GM19438 (cell line): ENCODE measurements at regions not wholly inside any gene's neighbourhood (a gene's known extent, or its start where the extent isn't known, plus 50 kb on each side); places are given as distances from the start of the nearest gene placed in this dataset.

Source experiments
- ATAC-seq: cut with Tn5 transposase; IDR thresholded peaks from one replicate; pipeline ENCODE4 v1.9.1; 2021; ENCODE audit warnings: low read depth; ENCODE audit not compliant: unreplicated experiment

DNA sequence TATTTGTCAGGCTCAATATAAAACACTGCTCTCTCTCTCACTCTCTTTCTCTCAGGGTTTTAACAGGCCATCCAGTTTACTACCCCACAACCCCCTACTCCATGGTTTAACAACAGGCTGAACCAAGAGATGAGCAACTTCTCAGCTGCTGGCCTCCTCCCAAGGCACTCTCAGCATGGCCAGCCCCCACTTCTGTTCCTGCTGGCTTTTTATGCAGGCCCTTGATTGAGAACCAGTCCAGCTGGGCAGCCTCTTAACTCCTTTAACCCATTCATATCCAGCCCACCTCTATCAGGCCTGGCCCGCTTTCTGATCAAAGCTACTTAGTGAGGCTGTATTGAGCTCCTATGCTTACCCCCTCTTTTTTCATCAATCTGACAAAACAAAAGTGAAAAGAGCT lies 346.8 kb upstream of the POU3F2 start:
- ATAC-seq: no peak

DNA sequence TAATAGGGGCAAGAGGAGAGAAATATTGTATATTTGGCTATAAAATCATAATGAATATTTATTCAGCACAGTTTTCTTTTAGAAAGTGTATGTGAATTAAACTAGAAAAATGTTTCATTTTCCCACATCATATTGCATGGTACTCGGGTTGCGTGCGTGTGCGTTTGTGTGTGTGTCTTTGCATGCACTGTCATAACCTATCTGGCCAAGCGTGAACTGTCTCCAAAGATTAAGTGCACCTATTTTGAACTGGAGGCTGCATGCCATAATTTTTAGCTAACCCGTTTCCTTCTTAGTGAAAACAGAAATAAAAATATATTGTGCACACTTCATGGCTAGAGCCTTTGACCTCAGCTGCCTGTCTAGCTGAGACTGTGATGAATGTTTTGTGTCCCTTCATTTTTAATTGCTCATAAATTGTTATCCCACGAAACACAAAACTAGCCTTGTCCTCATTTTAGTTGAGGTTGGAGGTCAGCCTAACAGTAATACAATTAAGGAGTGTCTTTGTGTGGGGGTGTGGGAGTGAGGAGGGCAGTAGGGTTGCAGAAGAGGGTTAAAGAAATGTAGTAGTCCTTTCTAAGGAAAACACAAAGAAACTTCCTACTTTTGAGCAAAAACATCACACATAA lies 336.1 kb upstream of the POU3F2 start:
- no peak for ATAC-seq

DNA sequence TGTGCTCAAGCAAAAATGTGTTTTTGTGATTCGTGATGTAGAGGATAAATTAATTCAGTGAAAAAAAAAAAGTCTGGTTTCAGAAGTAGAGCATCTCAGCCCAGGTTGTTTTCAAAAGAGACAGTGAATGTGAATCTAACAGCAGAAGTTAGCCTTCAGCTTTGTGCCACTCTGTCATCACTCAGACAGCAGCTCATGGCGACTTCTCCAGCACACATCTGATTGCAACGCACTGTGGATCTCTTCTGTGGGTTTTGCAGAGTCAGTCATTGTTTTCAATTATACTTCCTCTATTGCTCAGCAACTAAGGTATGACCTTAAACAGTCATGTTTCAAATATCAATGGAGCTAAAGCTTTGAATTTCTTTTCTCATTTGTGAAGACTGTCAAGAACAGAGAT lies 335.5 kb upstream of the POU3F2 start:
- ATAC-seq: no peak

DNA sequence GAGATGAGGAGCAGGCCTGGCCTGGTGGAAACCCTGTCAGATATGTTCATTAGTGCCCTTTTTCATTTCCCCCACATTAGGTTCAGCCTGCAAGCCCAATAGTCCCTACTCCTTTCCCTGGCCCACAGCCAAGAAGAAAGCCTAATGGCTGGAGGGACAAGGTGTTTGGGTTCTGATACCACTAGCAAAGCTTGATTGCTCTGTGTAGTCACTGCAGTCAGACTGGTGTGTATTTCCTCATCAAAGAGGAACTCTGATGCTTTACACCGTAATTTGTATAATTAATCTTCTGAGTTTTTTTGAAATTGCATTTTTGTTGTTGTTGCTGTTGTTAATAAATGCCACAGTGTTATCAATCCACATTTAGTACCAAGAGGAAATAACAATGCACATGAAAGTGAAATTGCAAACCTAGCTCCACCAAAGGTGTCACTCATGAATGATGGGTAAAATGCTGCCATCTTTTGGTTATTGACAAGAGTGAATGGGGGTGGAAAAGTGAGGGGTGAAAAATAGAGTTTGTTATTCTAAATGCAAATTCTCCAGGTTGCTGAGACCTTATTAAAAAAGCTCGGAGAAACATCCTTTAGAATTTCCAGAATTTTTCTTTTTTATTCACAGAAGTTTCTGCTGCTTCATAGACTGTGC lies 320.2 kb upstream of the POU3F2 start:
- no peak for ATAC-seq

DNA sequence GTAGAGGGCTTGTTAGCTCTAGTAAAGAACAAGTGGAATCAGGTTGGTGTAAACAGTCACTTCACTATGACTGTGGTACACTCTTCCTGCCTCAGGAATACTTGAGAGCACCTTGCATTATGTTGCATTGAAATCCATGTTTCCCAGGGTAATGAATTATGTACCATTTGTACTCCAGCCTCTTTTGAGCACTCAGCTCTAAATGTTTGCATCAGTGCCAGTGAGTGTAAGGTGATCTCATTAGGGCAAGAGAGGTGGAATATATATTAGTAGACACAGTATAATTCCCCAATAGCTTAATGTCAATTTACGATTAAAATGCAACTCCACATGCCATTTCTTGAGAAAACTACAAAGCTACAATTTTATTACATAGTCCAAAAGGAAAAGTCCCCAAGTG lies 319.6 kb upstream of the POU3F2 start:
- ATAC-seq: no peak

DNA sequence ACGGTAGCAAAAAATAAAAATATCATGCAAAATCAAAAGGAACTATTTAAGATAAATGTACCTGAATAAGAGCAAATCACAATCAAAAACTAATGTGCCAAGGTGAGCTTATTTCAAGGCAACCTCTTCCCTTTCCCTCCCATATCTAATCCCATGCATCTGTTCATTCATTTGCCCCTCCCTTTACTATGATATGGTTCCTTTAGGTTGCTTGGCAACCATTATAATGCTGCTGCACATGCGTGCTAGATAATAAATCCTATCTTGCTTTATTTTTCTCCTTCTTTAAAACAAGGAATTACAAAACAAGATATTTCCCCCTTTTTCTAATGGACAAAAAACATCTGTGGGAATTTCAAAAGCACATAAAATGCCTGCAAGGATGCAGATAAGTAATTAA lies 318.2 kb upstream of the POU3F2 start:
- no peak for ATAC-seq

DNA sequence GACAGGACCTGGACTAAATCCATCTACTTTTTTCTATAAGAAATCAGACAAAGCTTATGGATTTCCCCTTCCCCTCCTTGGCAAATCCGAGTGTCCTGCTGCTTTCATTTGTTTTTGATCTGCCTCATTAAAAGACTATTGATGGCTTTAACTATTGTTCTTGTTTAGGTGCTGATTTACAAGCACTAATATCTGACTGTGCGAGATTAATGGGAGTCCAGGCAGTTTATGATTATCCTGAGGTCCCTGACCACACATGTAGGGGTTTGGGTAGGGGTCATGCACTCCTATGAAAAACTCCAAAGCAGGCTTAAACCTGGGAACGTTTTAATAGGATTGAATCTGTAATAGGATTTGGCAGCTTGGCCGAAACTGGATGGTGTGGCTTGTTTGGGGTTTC lies 317.5 kb upstream of the POU3F2 start:
- ATAC-seq: no peak

DNA sequence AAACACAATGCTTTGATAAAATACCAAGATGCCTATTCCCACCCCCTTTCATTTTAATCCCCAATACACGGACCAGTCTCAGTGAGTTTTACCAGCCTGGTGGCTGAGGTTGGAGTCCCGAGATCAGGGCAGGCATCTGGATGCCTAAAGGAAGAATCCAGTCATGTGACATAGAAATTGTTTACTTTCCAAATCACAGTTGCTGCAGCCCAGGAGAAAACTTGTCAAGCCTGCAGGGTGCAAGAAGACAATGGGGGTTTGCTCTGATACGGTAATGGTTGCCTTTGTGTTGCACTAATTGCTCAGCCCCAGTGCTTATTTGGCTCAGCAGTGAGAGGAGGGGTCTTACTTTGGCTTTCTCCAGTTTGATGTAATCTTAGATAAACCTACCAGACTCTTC lies 308.5 kb upstream of the POU3F2 start:
- no peak for ATAC-seq

DNA sequence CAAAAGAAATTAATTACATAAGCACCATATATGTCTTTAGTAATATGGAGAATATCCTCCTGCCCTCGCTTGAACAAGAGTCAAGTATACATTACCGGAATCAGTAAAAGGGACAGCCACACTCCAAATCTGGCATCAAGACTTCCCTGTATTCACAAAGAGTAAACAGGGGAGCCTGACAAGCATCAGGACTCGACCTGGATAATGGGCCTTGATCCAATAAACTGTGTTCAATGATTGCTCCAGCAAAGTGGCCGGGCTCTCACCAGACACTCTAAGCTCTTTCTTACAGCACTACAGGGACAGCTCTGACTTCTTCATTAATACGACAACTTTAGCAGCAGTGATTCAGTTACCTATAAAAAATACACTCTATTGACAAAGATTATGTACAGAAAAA lies 307.9 kb upstream of the POU3F2 start:
- ATAC-seq: no peak

DNA sequence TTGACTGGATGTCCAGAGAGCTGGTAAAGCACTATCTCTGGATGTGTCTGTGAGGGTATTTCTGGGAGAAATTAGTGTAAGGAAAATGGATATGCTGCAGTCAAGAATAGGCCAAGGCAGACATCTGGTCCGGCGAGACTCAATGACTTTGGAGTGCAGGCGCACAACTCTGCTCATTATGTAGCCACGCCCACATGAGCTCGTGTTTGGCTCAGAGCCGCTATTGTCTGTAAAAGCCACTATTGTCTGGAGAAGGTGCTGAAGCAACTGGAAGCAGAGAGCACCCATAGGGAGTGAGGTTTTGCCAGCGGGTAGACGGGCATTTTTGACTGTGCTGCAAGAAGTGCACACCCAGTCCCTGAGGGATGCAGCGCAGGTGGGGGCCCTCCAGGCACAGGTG lies 305.0 kb upstream of the POU3F2 start:
- ATAC-seq: no peak

DNA sequence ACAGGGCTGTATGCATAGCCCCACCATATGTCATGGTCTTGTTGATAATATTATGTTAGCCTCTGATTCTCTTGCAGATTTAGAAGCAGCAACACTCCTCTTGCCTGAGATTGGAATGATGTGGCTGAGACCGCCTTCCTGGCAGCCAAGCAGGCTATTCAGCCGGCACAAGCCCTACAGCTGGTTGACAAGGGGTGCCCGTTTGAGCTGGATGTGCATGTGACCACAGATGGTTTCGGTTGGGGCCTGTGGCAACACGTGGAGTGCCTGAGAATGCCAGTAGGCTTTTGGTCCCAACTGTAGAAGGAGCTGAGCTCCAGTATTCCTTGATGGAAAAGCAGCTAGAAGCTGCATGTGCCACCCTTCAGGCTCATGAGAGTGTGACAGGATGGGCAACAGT lies 303.6 kb upstream of the POU3F2 start:
- ATAC-seq: no peak

DNA sequence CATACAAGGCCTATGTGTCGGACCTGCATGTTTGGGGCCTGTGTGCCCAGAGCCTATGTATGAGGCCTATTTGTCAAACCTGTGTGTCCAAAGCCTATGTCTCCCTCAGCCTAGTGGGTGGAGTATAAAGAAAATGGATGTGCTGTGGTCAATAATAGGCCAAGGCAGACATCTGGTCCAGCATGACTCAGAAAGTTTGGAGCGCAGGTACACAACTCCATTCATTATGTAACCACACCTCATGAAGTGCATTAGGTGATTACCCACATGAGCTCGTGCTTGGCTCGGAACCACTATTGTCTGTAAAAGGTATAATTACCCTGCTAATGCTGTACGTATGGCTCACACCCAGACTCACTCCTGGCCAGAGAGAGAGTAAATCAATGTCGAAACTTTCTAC lies 302.4 kb upstream of the POU3F2 start:
- ATAC-seq: no peak

DNA sequence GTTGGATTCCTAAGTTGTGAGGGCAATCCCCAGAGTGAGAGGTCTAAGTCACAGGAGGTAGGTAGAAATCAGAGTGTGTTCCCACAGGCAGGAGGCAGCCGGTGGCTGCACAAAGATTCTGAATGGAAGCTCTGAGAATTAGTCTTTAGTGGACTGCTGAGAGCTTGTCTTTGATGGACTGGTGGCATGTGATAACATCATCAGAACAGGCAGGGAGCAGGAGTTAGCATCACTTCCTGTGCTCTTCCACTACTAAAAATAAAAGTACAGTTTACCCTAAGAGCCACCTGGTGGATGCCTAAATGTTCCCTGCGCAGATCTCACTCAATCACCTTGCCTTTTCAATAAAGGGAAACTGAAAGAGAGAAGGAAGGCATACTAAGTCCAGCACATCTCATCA lies 294.6 kb upstream of the POU3F2 start:
- no peak for ATAC-seq

DNA sequence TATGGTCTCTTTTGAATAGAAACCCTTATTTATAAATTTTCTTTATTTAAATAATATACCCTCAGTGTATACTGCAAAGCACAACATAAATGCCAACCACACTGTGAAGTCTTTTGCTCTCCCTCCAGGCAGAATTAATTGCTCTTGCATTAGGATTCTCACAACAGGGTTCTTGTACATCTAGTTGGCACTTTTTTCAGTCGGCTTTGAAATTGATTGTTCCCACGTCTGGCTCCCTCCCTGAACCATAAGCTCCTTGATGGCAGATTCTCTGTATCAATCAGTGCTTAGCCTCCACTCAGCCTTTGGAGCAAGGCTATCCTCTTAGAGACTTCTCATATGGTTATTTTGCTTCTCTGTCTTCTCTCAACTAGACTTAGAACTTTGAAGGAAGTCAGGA lies 288.0 kb upstream of the POU3F2 start:
- no peak for ATAC-seq

DNA sequence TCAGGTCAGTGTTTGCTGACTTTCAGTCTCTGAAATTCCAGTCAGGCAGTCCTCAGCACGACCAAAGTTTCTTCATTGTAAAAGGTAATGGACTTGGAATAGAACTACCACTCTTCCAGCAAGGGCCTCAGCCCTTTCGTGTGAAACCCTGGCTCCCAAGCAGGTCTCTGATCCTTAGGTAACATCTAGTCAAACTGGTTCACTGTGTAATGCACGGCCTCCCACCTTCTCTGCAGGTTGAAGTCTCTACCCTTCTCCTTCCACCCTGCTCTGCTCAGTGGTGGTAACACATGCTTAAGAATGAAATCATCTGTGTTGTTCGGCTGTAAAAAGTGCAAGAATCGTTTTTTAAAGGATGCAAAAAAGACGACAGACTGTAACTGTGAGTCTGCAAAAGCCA lies 287.2 kb upstream of the POU3F2 start:
- no peak for ATAC-seq

DNA sequence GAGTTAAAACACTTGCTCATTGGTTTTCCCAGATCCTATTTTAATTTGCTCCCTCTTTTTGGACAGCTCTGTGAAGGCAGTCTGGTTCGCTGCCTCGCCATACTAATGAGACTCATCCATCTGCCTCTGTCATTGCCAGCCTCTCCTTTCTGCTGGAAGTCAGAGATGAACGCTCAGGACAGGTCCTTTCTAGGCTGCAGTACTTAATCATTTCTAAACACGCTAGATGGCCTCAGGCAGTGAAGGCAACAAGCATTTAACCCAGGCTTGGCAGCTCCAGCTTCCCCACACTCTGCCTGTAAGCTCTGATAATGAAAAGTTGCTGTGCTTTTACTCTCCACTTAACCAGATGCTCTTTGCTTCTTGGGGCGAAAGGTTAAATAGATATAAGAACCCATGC lies 286.7 kb upstream of the POU3F2 start:
- no peak for ATAC-seq

DNA sequence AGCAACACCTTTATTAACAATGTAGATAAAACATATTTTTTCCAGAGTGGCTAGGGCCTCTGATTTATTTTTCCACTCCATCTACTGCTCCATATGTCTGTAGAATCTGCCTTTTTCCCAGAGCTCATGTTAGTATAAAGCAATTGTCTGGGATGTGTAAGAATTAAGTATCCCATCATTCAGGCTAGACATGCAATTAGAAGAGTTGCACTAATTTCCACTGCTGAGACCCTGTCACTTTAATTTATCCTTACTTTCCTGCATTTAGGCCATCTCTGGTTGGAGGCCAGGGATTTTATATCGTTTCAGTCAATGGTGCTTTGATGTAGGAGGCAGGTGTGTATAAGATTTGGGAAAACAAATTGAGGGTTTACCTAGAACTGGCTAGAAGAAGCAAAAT lies 286.1 kb upstream of the POU3F2 start:
- no peak for ATAC-seq

DNA sequence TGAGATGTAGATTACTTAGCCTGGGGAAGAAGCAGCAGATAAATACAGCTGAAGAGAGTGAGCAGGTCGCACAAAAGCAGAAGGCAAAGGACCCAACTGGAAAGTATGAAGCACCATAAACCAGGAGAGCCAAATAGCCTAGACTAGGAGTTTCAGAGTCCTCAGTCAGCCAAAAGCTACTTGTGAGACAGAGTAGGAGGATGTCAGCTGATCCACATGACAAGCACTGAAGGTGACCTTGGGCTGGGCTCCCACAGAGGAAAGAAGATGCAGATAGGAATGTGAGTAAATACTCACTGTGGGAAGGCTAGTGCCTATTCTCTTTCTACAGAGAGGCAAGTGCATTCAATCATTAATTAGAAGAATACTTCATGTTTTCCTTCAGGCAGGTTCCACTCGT lies 274.0 kb upstream of the POU3F2 start:
- no peak for ATAC-seq

DNA sequence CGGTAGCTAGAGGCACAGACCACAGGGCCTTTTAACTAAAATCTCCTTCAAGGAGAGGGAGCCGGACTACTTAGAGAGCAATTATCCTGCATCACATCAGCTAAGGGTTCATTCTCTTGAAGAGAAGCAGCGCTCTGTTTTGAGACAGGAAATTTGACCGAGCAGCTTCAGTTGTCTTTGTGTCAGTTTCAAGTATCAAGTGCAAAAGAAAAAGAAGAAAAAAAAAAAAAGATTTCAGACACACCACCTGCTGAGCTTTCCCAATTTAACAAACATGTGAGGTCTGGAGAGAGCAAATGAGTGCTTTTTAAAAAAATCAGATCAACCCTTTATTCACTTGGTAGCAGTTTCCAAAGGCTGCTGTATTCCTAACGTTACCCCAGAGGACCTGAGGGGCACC lies 273.5 kb upstream of the POU3F2 start:
- no peak for ATAC-seq

DNA sequence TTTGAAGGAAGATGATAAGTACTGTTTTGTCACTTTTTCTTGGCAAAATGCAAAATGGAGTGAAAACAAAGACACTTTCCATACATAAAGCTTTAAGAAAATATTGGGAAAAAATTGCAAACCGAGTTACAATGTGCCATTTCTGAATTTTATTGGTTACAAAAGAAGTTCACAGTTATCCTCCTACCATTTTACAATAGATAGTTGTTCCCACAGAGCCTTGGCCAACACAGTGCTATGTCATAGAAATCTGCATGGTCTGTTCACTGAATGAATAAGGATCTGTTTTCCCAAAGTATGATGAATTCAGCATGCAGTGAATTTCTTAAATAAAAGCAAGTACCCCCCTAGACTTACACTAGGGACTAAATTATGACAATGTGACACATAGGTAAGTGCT lies 268.2 kb upstream of the POU3F2 start:
- ATAC-seq: no peak

DNA sequence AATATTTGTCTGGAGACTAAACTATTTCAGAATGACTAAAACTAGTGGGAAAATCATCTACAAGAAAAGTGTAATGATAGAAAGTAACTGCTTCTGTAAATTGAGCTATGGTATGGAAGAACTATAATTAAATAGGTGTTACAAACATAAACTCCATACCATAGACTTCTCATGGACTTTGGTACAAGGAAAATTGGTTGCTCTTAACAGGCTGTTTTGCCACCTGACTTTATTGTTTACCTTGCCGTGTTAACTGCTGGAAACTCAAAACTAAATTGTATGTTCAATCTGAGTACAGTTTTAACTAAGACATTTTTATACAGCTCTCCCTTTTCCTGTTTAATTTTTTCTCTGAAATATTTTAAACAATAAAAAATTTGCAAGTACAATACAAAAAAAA lies 261.8 kb upstream of the POU3F2 start:
- ATAC-seq: no peak

DNA sequence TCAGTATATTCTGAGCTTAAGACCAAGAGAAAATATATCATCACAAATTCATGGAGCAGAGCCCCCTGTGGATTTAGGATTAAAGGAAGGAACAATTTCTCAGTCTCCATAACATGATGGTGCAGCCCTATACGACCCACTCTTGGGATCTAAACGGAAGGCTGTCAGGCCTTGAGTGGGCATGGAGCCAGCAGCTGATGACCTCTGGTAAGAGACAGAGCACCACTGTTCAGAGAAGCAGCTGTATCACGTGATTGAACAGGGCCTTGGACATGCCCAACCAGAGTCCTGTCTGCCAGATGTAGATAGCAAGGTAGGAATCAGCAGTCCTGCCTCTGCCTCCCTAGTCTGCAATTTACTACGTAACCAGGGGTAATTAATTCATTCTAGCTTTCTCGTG lies 259.4 kb upstream of the POU3F2 start:
- no peak for ATAC-seq

DNA sequence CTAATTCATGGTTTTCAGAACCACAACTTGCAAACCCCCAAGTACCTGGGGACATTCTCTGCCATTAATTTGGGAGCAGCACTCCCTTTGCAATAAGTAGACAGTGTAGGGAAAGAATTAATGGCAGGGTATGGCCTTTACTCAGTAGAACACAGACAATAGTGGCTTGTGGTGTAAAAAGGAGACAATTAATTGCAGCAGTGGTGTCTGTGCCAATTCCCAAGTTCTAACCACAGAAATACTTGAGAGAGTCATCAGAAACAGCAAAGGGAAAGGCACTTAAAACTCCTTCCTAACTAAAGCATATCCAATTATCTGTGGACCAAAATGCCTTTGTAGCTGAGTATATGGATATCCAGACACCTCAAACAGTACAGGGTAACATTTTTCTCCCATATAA lies 257.6 kb upstream of the POU3F2 start:
- ATAC-seq: no peak
